ENCODE measurements at regions not wholly inside any gene's neighbourhood (a gene's known extent, or its start where the extent isn't known, plus 50 kb on each side); places are given as distances from the start of the nearest gene placed in this dataset.

- no peak for DNase-seq (ENCODE audit: low spot score)
Observed at GRCh38 chr1:115413208-115413607, 75.2 kb upstream of the NGF start.

- DNase-seq (ENCODE audit: low spot score): no peak
Observed at GRCh38 chr1:115412733-115413132, 74.7 kb upstream of the NGF start.

- DNase-seq (ENCODE audit: low spot score): no peak
Observed at GRCh38 chr1:115412286-115412685, 74.2 kb upstream of the NGF start.

- DNase-seq (ENCODE audit: low spot score): no peak
Observed at GRCh38 chr1:115411371-115412063, 73.5 kb upstream of the NGF start.

- no peak for DNase-seq (ENCODE audit: low spot score)
Observed at GRCh38 chr1:115409094-115410015, 71.3 kb upstream of the NGF start.

- no peak for DNase-seq (ENCODE audit: low spot score)
Observed at GRCh38 chr1:115408533-115408932, 70.5 kb upstream of the NGF start.

GRCh38 chr1:115404911-115405310, 66.9 kb upstream of the NGF start:
- no peak for DNase-seq (ENCODE audit: low spot score)

GRCh38 chr1:115402753-115403184, 64.7 kb upstream of the NGF start:
- DNase-seq (ENCODE audit: low spot score): no peak

- no peak for DNase-seq (ENCODE audit: low spot score)
Observed at GRCh38 chr1:115401676-115402075, 63.6 kb upstream of the NGF start.

GRCh38 chr1:115400891-115401290, 62.8 kb upstream of the NGF start:
- no peak for DNase-seq (ENCODE audit: low spot score)

- DNase-seq (ENCODE audit: low spot score): no peak
Observed at GRCh38 chr1:115400426-115400825, 62.4 kb upstream of the NGF start.

- DNase-seq (ENCODE audit: low spot score): no peak
Observed at GRCh38 chr1:115398745-115399144, 60.7 kb upstream of the NGF start.

Measured in COLO829 (cell line).